HEK293 (cell line): ENCODE measurements at regions not wholly inside any gene's neighbourhood (a gene's known extent, or its start where the extent isn't known, plus 50 kb on each side); places are given as distances from the start of the nearest gene placed in this dataset.

Source experiments
- CTCF ChIA-PET: fragments of 350-600 bp; formaldehyde crosslinking; extraction: SDS; loops from one replicate; lab custom pipeline; 2021; ENCODE audit warnings: antibody characterized with exemption; lab: Yijun Ruan, JAX
- POLR2A ChIA-PET: fragments of 300-600 bp; formaldehyde crosslinking; extraction: SDS; loops from one replicate; lab custom pipeline; 2020; ENCODE audit warnings: antibody characterized with exemption, inconsistent platforms; lab: Yijun Ruan, JAX
- H3K27ac ChIP-seq: fragments of 200-500 bp; sonication (Bioruptor generic); 2 replicates; pipeline ENCODE4 v1.5.1; 2014; ENCODE audit warnings: low read depth, low read length, control low read depth, inconsistent platforms; ENCODE audit errors: extremely low read depth
- H3K36me3 ChIP-seq, 2 experiments: fragments of 200-500 bp in 1 of 2; sonication (Bioruptor generic) in 1 of 2; 1 replicate in 1 of 2; 2 replicates in 1 of 2; pipeline ENCODE4 v1.5.1; 2014 to 2017; ENCODE audit warnings: inconsistent platforms in 2 of 2, low read length in 2 of 2; ENCODE audit not compliant: control insufficient read depth in 2 of 2, insufficient read depth in 1 of 2
- H3K4me1 ChIP-seq: fragments of 200-500 bp; sonication (Bioruptor generic); 2 replicates; pipeline ENCODE4 v1.5.1; 2014; ENCODE audit warnings: mild to moderate bottlenecking, low read length, inconsistent platforms; ENCODE audit not compliant: control insufficient read depth, insufficient read depth
- H3K4me3 ChIP-seq: 2 replicates; pipeline ENCODE4 v1.5.1; 2011; ENCODE audit warnings: low read depth, mild to moderate bottlenecking, control low read depth, low read length, moderate library complexity
- H3K9me3 ChIP-seq: fragments of 200-500 bp; sonication (Bioruptor generic); 2 replicates; pipeline ENCODE4 v1.5.1; 2014; ENCODE audit warnings: low read depth, low read length, inconsistent platforms; ENCODE audit not compliant: control insufficient read depth, insufficient read depth
- REPIN1 ChIP-seq: fragments of 450-650 bp; formaldehyde crosslinking; IDR thresholded peaks from 2 replicates; pipeline ENCODE4 v1.5.1; 2017; ENCODE audit warnings: missing biosample characterization, missing genetic modification characterization, low read depth
- TCF7L2 ChIP-seq: IDR thresholded peaks from 2 replicates; pipeline ENCODE4 v1.6.1; 2011; ENCODE audit warnings: low read depth, mild to moderate bottlenecking, inconsistent platforms, low read length, moderate library complexity, borderline replicate concordance
- ZBTB26 ChIP-seq: fragments of 450-650 bp; formaldehyde crosslinking; optimal IDR thresholded peaks from 2 replicates; pipeline ENCODE3; 2016; ENCODE audit warnings: missing biosample characterization, mild to moderate bottlenecking, missing genetic modification characterization
- ZFP41 ChIP-seq: fragments of 450-650 bp; formaldehyde crosslinking; IDR thresholded peaks from 2 replicates; pipeline ENCODE4 v1.5.1; 2016; ENCODE audit warnings: missing biosample characterization, missing genetic modification characterization, borderline replicate concordance
- ZNF214 ChIP-seq: fragments of 450-650 bp; formaldehyde crosslinking; IDR thresholded peaks from 2 replicates; pipeline ENCODE4 v1.5.1; 2017; ENCODE audit warnings: missing biosample characterization, mild to moderate bottlenecking, missing genetic modification characterization, borderline replicate concordance
- ZNF354C ChIP-seq: fragments of 450-650 bp; formaldehyde crosslinking; IDR thresholded peaks from 2 replicates; pipeline ENCODE4 v1.5.1; 2016; ENCODE audit warnings: missing biosample characterization, missing genetic modification characterization, low read depth, borderline replicate concordance
- ZNF426 ChIP-seq: fragments of 450-650 bp; formaldehyde crosslinking; IDR thresholded peaks from 2 replicates; pipeline ENCODE4 v1.5.1; 2017; ENCODE audit warnings: missing biosample characterization, missing genetic modification characterization, mild to moderate bottlenecking, inconsistent platforms, moderate library complexity
- ZNF433 ChIP-seq: fragments of 450-650 bp; formaldehyde crosslinking; IDR thresholded peaks from 2 replicates; pipeline ENCODE4 v1.5.1; 2016; ENCODE audit warnings: missing biosample characterization, missing genetic modification characterization, low read depth
- ZNF530 ChIP-seq: fragments of 450-650 bp; formaldehyde crosslinking; IDR thresholded peaks from 2 replicates; pipeline ENCODE4 v1.5.1; 2016; ENCODE audit warnings: low read depth, missing biosample characterization, missing genetic modification characterization
- ZNF585B ChIP-seq: fragments of 450-650 bp; formaldehyde crosslinking; IDR thresholded peaks from 2 replicates; pipeline ENCODE4 v1.5.1; 2016; ENCODE audit warnings: missing biosample characterization, missing genetic modification characterization
- ZNF600 ChIP-seq: fragments of 450-650 bp; formaldehyde crosslinking; IDR thresholded peaks from 2 replicates; pipeline ENCODE4 v1.5.1; 2016; ENCODE audit warnings: missing biosample characterization, missing genetic modification characterization
- ZNF621 ChIP-seq: fragments of 450-650 bp; formaldehyde crosslinking; IDR thresholded peaks from 2 replicates; pipeline ENCODE4 v1.5.1; 2017; ENCODE audit warnings: missing biosample characterization, missing genetic modification characterization
- ZNF624 ChIP-seq: fragments of 450-650 bp; formaldehyde crosslinking; IDR thresholded peaks from 2 replicates; pipeline ENCODE4 v1.5.1; 2017; ENCODE audit warnings: missing biosample characterization, missing genetic modification characterization
- ZNF777 ChIP-seq: fragments of 450-650 bp; formaldehyde crosslinking; IDR thresholded peaks from 2 replicates; pipeline ENCODE4 v1.5.1; 2017; ENCODE audit warnings: missing biosample characterization, missing genetic modification characterization, borderline replicate concordance
- ZSCAN16 ChIP-seq: fragments of 450-650 bp; formaldehyde crosslinking; IDR thresholded peaks from 2 replicates; pipeline ENCODE4 v1.5.1; 2016; ENCODE audit warnings: missing biosample characterization, missing genetic modification characterization
- ZXDB ChIP-seq: fragments of 450-650 bp; formaldehyde crosslinking; IDR thresholded peaks from 2 replicates; pipeline ENCODE4 v1.5.1; 2016; ENCODE audit warnings: missing biosample characterization, missing genetic modification characterization
- TF ChIP-seq, protein P1 (sequence below): fragments of 450-650 bp; formaldehyde crosslinking; IDR thresholded peaks from 2 replicates; pipeline ENCODE4 v1.5.1; 2017; ENCODE audit warnings: missing biosample characterization, missing genetic modification characterization

- TF ChIP-seq ZNF624 (tag by site-specific recombination) (no peak), ZNF354C (no peak)
- Histone ChIP-seq H3K4me1 (no peaks in the 10 kb centered on the region), H3K9me3 (no peaks in the 10 kb centered on the region), H3K36me3 (no peaks in the 10 kb centered on the region), H3K4me3 (no peak overlapping the region), H3K27ac (no peak overlapping the region)
- ChIA-PET POLR2A (no interaction called here), CTCF (interaction anchor here (0.6 to 0.7 kb wide), 2 partner anchors 10 to 298 kb away, joined by 3 to 5 read pairs; no protein-coding TSS in a partner anchor)
These were observed 84.0 kb downstream of the PALM2AKAP2 start for GRCh38 chr9:109863961-109864360.

DNA sequence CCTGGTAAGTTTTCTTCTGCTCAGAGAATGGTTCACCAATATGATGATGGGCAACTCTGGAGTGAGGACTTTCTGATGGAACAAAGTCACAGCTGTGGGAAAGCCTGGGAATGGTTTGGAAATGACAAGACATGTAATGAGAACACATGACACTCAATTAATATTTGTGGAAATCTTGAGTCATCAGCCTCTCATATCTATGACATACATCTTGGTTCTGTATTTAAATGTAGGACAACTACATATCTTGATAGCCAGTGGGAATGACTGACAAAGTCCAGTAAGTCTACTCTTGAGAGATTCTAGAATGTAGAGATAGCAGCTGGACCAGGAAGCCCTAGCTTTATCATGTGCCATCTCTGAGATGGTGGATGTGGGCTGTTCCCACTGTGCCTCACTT is 85.5 kb downstream of the PALM2AKAP2 start:
- Histone ChIP-seq H3K4me1 (no peaks in the 10 kb centered on the region), H3K27ac (no peak overlapping the region), H3K36me3 (no peaks in the 10 kb centered on the region)
- CTCF ChIA-PET, result interaction anchor here (1.1 kb wide), 1 partner anchor 37 kb away, joined by 3 read pairs; no protein-coding TSS in a partner anchor
- TF ChIP-seq ZNF777 (tag by site-specific recombination) (no peak), ZSCAN16 (tag by site-specific recombination) (no peak), ZNF426 (no peak), ZBTB26 (tag by site-specific recombination) (no peak), ZNF621 (tag by site-specific recombination) (no peak), ZFP41 (no peak), ZXDB (tag by site-specific recombination) (no peak), ZNF214 (tag by site-specific recombination) (no peak), ZNF600 (tag by site-specific recombination) (no peak), TCF7L2 (no peak)
- TF ChIP-seq, protein P1, sequence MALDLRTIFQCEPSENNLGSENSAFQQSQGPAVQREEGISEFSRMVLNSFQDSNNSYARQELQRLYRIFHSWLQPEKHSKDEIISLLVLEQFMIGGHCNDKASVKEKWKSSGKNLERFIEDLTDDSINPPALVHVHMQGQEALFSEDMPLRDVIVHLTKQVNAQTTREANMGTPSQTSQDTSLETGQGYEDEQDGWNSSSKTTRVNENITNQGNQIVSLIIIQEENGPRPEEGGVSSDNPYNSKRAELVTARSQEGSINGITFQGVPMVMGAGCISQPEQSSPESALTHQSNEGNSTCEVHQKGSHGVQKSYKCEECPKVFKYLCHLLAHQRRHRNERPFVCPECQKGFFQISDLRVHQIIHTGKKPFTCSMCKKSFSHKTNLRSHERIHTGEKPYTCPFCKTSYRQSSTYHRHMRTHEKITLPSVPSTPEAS (tag by site-specific recombination), result no peak
- TF ChIP-seq, all 188 proteins: peak for 0
- Histone ChIP-seq H3K4me3 (no peak overlapping the region), H3K9me3 (no peaks in the 10 kb centered on the region)
- POLR2A ChIA-PET, result no interaction called here

- Histone ChIP-seq H3K36me3 (no peaks in the 10 kb centered on the region), H3K4me3 (no peak overlapping the region), H3K4me1 (no peaks in the 10 kb centered on the region), H3K9me3 (no peaks in the 10 kb centered on the region), H3K27ac (no peak overlapping the region)
- POLR2A ChIA-PET, result no interaction called here
- CTCF ChIA-PET, result interaction anchor here (0.7 to 1.8 kb wide), 4 partner anchors 9 to 50 kb away, joined by 3 to 4 read pairs (median 4); no protein-coding TSS in a partner anchor
- no peak for TF ChIP-seq ZNF530 (tag by site-specific recombination)
These were observed 88.2 kb downstream of the PALM2AKAP2 start for GRCh38 chr9:109868207-109868606.

- ChIA-PET CTCF (interaction anchor here (0.6 to 1.8 kb wide), 9 partner anchors 9 to 1401 kb away, joined by 3 to 6 read pairs (median 3); no protein-coding TSS in a partner anchor), POLR2A (no interaction called here)
- TF ChIP-seq REPIN1 (tag by site-specific recombination) (no peak), ZNF433 (tag by site-specific recombination) (no peak), ZNF585B (tag by site-specific recombination) (no peak)
- Histone ChIP-seq H3K9me3 (no peaks in the 10 kb centered on the region), H3K27ac (no peak overlapping the region), H3K36me3 (no peaks in the 10 kb centered on the region), H3K4me1 (no peaks in the 10 kb centered on the region), H3K4me3 (no peak overlapping the region)
These were observed 88.7 kb downstream of the PALM2AKAP2 start for GRCh38 chr9:109868722-109869121.
